NCI-H187 (cell line): ENCODE measurements at regions not wholly inside any gene's neighbourhood (a gene's known extent, or its start where the extent isn't known, plus 50 kb on each side); places are given as distances from the start of the nearest gene placed in this dataset.

Experiments
- DNase-seq, 2 experiments: peaks; one replicate each; lab custom pipeline; 2025; lab: John Stamatoyannopoulos, UW

GRCh38 chr17:56737421-56738161 is 96.1 kb downstream of the C17orf67 start:
- no peak for DNase-seq

- DNase-seq = no peak
These were observed 94.3 kb downstream of the C17orf67 start for GRCh38 chr17:56739376-56739775.

DNA sequence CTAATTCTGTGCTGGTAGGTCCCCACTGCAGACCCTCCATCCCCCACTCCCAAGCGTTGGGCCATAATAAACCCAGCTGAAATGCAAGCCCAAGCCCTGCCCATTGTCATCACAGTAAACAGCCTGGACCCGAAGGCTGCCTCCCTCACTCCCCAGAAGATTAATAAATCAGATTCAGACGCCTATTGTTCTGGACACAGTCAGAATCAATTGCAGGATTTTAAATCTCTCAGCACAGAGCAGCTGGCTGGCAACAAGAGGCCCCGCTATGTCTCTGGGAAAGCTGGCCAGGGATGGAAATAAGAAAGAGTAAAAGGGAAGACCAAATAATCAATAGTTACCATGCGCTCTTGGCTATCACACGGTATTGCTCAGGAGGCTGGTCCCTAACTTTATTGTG is 93.9 kb downstream of the C17orf67 start:
- no peak for DNase-seq

DNA sequence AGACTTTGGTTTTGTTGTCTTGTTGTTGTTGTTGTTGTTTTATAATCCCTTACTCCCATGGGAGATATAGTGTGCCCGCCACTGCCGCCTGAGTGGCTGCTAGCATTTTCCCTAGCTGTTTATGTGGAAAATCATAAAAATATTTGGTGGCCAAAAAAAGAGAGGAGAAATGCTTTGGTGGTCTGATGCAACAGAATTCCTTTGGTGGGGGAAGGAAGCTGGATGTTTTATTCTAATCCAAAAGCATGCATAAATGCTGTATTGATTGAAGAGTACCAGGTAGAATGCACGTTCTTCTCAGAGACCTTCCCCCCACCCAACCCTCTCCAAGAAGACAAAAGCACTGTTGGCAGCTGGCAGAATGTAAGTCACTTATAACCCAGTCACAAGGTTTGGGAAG is 93.2 kb downstream of the C17orf67 start:
- no peak for DNase-seq
